ENCODE measurements at regions not wholly inside any gene's neighbourhood (a gene's known extent, or its start where the extent isn't known, plus 50 kb on each side); places are given as distances from the start of the nearest gene placed in this dataset.

DNA sequence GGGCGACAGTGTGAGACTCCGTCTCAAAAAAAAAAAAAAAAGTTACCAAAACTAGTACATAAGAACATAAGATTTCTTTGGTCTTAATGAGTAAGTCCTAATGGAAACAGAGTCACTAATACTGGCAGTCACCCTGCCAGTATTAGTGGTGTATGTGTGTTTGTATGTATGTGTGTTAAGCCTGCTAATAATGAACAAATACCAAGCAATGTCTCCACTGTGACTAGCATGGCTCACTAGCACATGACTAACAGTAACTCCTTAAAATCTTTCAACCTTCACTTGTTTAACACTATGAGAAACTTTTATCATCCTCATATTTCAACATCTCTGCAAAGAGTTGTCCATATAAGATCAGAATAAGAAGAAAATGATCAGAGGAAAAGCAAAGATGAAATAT lies 231.0 kb upstream of the ATP11B start:
- no peaks in the 10 kb centered on the region for H3K9me3 ChIP-seq (replicated peaks; ENCODE audit: control insufficient read depth, insufficient read depth, low read length)
- no peak overlapping the region for H3K4me3 ChIP-seq (replicated peaks in 1 of 3; ENCODE audit: insufficient read depth in 1 of 3, low read depth in 1 of 3, low read length in 3 of 3)
- H3K79me2 ChIP-seq (ENCODE audit: control insufficient read depth, insufficient read depth, low read length), result no peaks in the 10 kb centered on the region
- dilution Hi-C loops (cut with MboI; ENCODE audit: extremely low pct_ligation_motif_present, low sequenced_read_pairs), result no loop called here
- FAIRE-seq (no peak), DNase-seq (ENCODE audit: low read depth, low spot score) (no peak)
- TF ChIP-seq POLR2AphosphoS5 (IDR thresholded peaks at IDR 0.05; ENCODE audit: insufficient read depth, low read depth, low read length), result no peak
- TF ChIP-seq MYC (IDR thresholded peaks at IDR 0.05; ENCODE audit: low read depth, low read length), result no peak
- no peak for TF ChIP-seq POLR2A (IDR thresholded peaks at IDR 0.05; ENCODE audit: low read depth, low read length)
- TF ChIP-seq GATA2 (IDR thresholded peaks at IDR 0.05; ENCODE audit: insufficient read depth, insufficient read length, low read depth, low read length), result no peak
- TF ChIP-seq FOS (IDR thresholded peaks at IDR 0.05; ENCODE audit: borderline replicate concordance, insufficient read depth, low read length), result no peak
- TF ChIP-seq, protein P1, sequence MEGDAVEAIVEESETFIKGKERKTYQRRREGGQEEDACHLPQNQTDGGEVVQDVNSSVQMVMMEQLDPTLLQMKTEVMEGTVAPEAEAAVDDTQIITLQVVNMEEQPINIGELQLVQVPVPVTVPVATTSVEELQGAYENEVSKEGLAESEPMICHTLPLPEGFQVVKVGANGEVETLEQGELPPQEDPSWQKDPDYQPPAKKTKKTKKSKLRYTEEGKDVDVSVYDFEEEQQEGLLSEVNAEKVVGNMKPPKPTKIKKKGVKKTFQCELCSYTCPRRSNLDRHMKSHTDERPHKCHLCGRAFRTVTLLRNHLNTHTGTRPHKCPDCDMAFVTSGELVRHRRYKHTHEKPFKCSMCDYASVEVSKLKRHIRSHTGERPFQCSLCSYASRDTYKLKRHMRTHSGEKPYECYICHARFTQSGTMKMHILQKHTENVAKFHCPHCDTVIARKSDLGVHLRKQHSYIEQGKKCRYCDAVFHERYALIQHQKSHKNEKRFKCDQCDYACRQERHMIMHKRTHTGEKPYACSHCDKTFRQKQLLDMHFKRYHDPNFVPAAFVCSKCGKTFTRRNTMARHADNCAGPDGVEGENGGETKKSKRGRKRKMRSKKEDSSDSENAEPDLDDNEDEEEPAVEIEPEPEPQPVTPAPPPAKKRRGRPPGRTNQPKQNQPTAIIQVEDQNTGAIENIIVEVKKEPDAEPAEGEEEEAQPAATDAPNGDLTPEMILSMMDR (IDR thresholded peaks at IDR 0.05; ENCODE audit: extremely low read depth in 1 of 2, insufficient read depth in 1 of 2, low read depth in 1 of 2, low read length in 2 of 2), result no peak
- TF ChIP-seq JUN (IDR thresholded peaks at IDR 0.05; ENCODE audit: borderline replicate concordance, insufficient read depth, insufficient read length, low read depth), result no peak
- TF ChIP-seq EZH2 (IDR thresholded peaks at IDR 0.05; ENCODE audit: borderline replicate concordance, low read depth, low read length, severe bottlenecking), result no peak
- TF ChIP-seq, protein P2, sequence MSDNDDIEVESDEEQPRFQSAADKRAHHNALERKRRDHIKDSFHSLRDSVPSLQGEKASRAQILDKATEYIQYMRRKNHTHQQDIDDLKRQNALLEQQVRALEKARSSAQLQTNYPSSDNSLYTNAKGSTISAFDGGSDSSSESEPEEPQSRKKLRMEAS (IDR thresholded peaks at IDR 0.05; ENCODE audit: insufficient read depth, insufficient read length), result no peak
- H3K4me2 ChIP-seq (ENCODE audit: insufficient read depth, low read length), result no peak overlapping the region
- H3K27me3 ChIP-seq (ENCODE audit: control insufficient read depth in 2 of 2, insufficient read depth in 2 of 2, low read length in 2 of 2), result no peaks in the 10 kb centered on the region
- no TSS peak for BruUV-seq (replicated peaks)
- H3K9me1 ChIP-seq (replicated peaks; ENCODE audit: control insufficient read depth, extremely low read depth, insufficient read depth, low read length), result no peaks in the 10 kb centered on the region
- ChIA-PET POLR2A (no interaction called here), CTCF (no interaction called here)
- no peak overlapping the region for H2AFZ ChIP-seq (ENCODE audit: low read depth, low read length)
- H3K36me3 ChIP-seq (ENCODE audit: control insufficient read depth in 2 of 2, extremely low read depth in 1 of 2, insufficient read depth in 2 of 2, low read length in 2 of 2), result no peaks in the 10 kb centered on the region
- H3K9ac ChIP-seq (replicated peaks; ENCODE audit: extremely low read depth, insufficient read depth, low read length), result no peak overlapping the region
- intact Hi-C loops (cut with micrococcal nuclease), result no loop called here
- H3K27ac ChIP-seq (ENCODE audit: insufficient read depth, low read depth, low read length), result no peak overlapping the region
- H3K4me1 ChIP-seq (ENCODE audit: control insufficient read depth, extremely low read depth, insufficient read depth, low read length), result no peaks in the 10 kb centered on the region
- H4K20me1 ChIP-seq (replicated peaks; ENCODE audit: control insufficient read depth, extremely low read depth, insufficient read depth, low read length), result no peaks in the 10 kb centered on the region
